Epithelial cell of esophagus (primary cell): ENCODE measurements at regions not wholly inside any gene's neighbourhood (a gene's known extent, or its start where the extent isn't known, plus 50 kb on each side); places are given as distances from the start of the nearest gene placed in this dataset.
A peak's percentile ranks its signal among the peaks of the same experiment; 100 is the strongest.

Experiments
- DNase-seq: peaks from one replicate; pipeline ENCODE4 v3.0.0; 2010; ENCODE audit warnings: low read depth
- H3K4me3 ChIP-seq: 2 replicates; pipeline ENCODE4 v1.5.1; 2011; ENCODE audit warnings: mild to moderate bottlenecking, low read length, control low read depth
- TF ChIP-seq, protein P1 (sequence below): IDR thresholded peaks from 2 replicates; pipeline ENCODE4 v1.5.1; 2011; ENCODE audit warnings: low read depth, mild to moderate bottlenecking, low read length, control low read depth, inconsistent platforms; ENCODE audit not compliant: insufficient read depth; ENCODE audit errors: missing control alignments

DNA sequence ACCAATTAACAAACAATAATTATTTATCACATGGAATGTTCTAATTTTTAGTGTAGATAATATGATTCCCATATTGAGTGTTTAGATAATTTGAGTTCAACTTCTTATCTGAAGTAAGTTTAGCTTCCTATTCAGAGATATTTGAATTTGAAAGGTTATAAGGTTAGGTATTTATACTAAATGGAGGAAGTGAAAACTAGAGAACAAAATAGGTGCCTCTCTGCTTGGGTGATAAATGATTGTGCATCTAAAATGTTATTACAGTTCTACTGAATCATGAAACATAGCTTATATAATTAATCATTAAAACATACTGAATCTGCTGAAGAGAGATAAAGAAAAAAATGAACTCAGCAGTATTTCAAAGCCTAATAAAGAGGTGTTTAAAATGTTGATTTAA is 1174.3 kb downstream of the XPNPEP1 start:
- no peak for DNase-seq
- TF ChIP-seq, protein P1, sequence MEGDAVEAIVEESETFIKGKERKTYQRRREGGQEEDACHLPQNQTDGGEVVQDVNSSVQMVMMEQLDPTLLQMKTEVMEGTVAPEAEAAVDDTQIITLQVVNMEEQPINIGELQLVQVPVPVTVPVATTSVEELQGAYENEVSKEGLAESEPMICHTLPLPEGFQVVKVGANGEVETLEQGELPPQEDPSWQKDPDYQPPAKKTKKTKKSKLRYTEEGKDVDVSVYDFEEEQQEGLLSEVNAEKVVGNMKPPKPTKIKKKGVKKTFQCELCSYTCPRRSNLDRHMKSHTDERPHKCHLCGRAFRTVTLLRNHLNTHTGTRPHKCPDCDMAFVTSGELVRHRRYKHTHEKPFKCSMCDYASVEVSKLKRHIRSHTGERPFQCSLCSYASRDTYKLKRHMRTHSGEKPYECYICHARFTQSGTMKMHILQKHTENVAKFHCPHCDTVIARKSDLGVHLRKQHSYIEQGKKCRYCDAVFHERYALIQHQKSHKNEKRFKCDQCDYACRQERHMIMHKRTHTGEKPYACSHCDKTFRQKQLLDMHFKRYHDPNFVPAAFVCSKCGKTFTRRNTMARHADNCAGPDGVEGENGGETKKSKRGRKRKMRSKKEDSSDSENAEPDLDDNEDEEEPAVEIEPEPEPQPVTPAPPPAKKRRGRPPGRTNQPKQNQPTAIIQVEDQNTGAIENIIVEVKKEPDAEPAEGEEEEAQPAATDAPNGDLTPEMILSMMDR = no peak

DNA sequence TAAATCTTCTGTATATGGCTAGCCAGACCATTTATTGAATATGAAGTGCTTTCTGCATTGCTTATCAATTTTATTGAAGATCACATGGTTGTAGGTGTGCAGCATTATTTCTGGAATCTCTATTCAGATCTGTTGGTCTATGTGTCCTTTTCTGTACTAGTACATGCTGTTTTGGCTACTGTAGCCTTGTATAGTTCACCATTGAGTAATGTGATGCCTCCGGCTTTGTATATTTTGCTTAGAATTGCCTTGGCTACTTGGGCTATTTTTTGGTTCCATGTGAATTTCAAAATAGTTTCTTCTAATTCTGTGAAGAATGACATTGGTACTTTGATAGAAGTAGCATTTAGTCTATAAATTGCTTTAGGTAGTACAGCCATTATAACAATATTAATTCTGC is 1187.2 kb downstream of the XPNPEP1 start:
- DNase-seq = no peak
- H3K4me3 ChIP-seq = no peak overlapping the region
- TF ChIP-seq, protein P1 = no peak

More for the DNA sequence above, 1174.3 kb downstream of the XPNPEP1 start:
- H3K4me3 ChIP-seq = no peak overlapping the region

DNA sequence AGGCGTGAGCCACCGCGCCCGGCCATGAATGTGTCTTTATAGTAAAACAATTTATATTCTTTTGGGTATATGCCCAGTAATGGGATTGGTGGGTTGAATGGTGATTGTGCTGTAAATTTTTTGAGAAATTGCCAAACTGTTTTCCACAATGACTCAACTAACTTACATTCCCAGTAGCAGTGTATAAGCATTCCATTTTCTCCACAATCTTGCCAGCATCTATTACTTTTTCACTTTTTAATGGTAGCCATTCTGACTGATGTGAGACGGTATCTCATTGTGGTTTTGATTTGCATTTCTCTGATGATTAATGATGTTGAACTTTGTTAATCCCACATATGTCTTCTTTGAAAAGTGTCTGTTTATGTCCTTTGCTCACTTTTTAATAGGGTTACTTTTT is 1187.9 kb downstream of the XPNPEP1 start:
- no peak overlapping the region for H3K4me3 ChIP-seq
- TF ChIP-seq, protein P1 = no peak
- no peak for DNase-seq

GRCh38 chr10:108721874-108722273 is 1201.4 kb downstream of the XPNPEP1 start:
- no peak overlapping the region for H3K4me3 ChIP-seq
- DNase-seq = no peak
- TF ChIP-seq, protein P1 = no peak

- TF ChIP-seq, protein P1 = no peak
- H3K4me3 ChIP-seq = no peak overlapping the region
- DNase-seq = no peak
Observed at GRCh38 chr10:108716352-108716751, 1207.0 kb downstream of the XPNPEP1 start.

GRCh38 chr10:108709927-108710722 is 1213.2 kb downstream of the XPNPEP1 start:
- H3K4me3 ChIP-seq = no peak overlapping the region
- TF ChIP-seq, protein P1 = no peak
- DNase-seq = peak; percentile 31

- TF ChIP-seq, protein P1 = no peak
- no peak for DNase-seq
- no peak overlapping the region for H3K4me3 ChIP-seq
Observed at GRCh38 chr10:108708363-108708762, 1214.9 kb downstream of the XPNPEP1 start.
